Mucosa of descending colon (tissue), 3 donors: ENCODE measurements at regions not wholly inside any gene's neighbourhood (a gene's known extent, or its start where the extent isn't known, plus 50 kb on each side); places are given as distances from the start of the nearest gene placed in this dataset.

ENCODE experiments used
- ATAC-seq: fragments of 200-7000 bp; cut with Tn5 transposase; one replicate; pipeline ENCODE4 v1.9.1; 2020; ENCODE audit warnings: mild to moderate bottlenecking, moderate library complexity
- DNase-seq, 3 donors: peaks; one replicate each; pipeline ENCODE4 v3.0.0-alpha.2; 2020
- H3K36me3 ChIP-seq: fragments of 200-600 bp; one replicate; pipeline ENCODE4 v1.8.0; 2021; ENCODE audit warnings: low read depth, mild to moderate bottlenecking
- H3K4me1 ChIP-seq: fragments of 200-600 bp; one replicate; pipeline ENCODE4 v1.8.0; 2021; ENCODE audit warnings: low read depth, mild to moderate bottlenecking
- H3K4me3 ChIP-seq: fragments of 200-600 bp; one replicate; pipeline ENCODE4 v1.8.0; 2021; ENCODE audit warnings: mild to moderate bottlenecking
- H3K9me3 ChIP-seq: fragments of 200-600 bp; one replicate; pipeline ENCODE4 v1.8.0; 2021; ENCODE audit warnings: mild to moderate bottlenecking
- CTCF ChIP-seq: fragments of 200-600 bp; IDR thresholded peaks from one replicate; pipeline ENCODE4 v1.8.0; 2022; ENCODE audit warnings: antibody characterized with exemption, mild to moderate bottlenecking
- intact Hi-C, 2 donors: fragments of 100-400 bp; cut with DNase I in 1 of 2; cut with micrococcal nuclease in 1 of 2; formaldehyde crosslinking; loops; one replicate each; pipeline versions ENCODE4 v1.11.0 to v1.11.1; 2022; cut with DNase I, micrococcal nuclease
- donor health status: DM: no; HTN: no; CAD: no; lungs with moderate emphysema.
- donor health status: DM: no; HTN: no; CAD: no.
- donor health status: DM: no; HTN: yes; CAD: no.

- no peaks in the 10 kb centered on the region for H3K9me3 ChIP-seq
- ATAC-seq, result no peak
- H3K4me1 ChIP-seq, result no peaks in the 10 kb centered on the region
- no peak overlapping the region for H3K4me3 ChIP-seq
- H3K36me3 ChIP-seq, result no peaks in the 10 kb centered on the region
- no peak for TF ChIP-seq CTCF
- intact Hi-C loops, result no loop called here
- DNase-seq, result no peak
Observed at GRCh38 chr16:24667244-24667764, 62.1 kb upstream of the TNRC6A start.

- no peak overlapping the region for H3K4me3 ChIP-seq
- intact Hi-C loops, result no loop called here
- TF ChIP-seq CTCF, result no peak
- no peaks in the 10 kb centered on the region for H3K9me3 ChIP-seq
- no peaks in the 10 kb centered on the region for H3K4me1 ChIP-seq
- ATAC-seq (peak; percentile 15), DNase-seq (no peak)
- H3K36me3 ChIP-seq, result no peaks in the 10 kb centered on the region
Observed at GRCh38 chr16:24668481-24669061, 60.9 kb upstream of the TNRC6A start.

GRCh38 chr16:24670623-24671454, 58.6 kb upstream of the TNRC6A start:
- ATAC-seq, result peak; percentile 36

DNA sequence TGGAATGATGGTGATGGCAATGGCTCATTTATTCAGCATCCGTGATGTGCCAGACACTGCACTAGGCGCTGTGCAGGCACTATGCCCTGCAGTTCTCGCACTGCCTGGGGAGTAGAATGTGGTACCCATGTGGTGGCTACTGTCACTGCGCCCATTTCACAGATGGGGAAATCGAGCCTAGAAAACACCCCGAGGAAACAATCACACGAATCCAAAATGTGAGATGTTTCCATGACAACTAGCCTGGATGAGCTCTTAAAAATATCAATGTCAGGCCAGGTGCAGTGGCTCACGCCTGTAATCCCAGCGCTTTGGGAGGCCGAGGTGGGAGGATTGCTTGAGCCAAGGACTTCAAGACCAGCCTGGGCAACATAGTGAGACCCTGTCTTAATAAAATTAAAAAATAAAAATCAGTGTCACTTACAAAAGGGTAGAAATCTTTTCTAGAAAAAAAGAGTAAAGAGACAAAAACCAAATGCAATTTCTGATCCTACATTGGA, 57.9 kb upstream of the TNRC6A start:
- no peak for TF ChIP-seq CTCF
- ATAC-seq, result no peak

More at GRCh38 chr16:24670623-24671454, 58.6 kb upstream of the TNRC6A start:
- peak in 2 of 3 donors; percentile 7 to 50 for DNase-seq
- Histone ChIP-seq H3K4me1 (no peaks in the 10 kb centered on the region), H3K9me3 (no peaks in the 10 kb centered on the region), H3K4me3 (no peak overlapping the region), H3K36me3 (no peaks in the 10 kb centered on the region)
- TF ChIP-seq CTCF, result no peak
- intact Hi-C loops, result no loop called here

DNA sequence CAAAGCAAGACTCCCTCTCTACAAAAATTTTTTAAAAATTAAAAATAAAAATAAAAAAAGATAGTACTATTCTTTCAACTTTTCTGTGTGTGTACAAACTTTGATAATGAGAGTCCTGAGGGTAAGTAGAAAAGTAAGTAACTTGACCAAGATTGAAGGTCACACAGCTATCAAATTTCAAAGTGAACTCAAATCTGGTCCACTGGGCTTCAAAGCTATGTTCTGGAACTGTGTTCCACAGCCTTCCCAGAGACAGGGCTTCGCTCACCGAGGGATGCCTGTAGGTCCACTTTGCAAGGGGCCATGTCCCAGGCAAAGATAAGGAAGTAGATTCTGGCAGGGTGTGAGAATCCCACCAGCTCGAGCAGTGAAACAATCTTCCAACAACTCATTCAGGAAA, 56.3 kb upstream of the TNRC6A start:
- H3K4me1 ChIP-seq, result no peaks in the 10 kb centered on the region
- DNase-seq (no peak), ATAC-seq (no peak)
- TF ChIP-seq CTCF, result no peak
- intact Hi-C loops, result no loop called here
- no peak overlapping the region for H3K4me3 ChIP-seq
- no peaks in the 10 kb centered on the region for H3K9me3 ChIP-seq
- no peaks in the 10 kb centered on the region for H3K36me3 ChIP-seq

More for the DNA sequence above, 57.9 kb upstream of the TNRC6A start:
- no peak for DNase-seq
- no peak overlapping the region for H3K4me3 ChIP-seq
- H3K36me3 ChIP-seq, result no peaks in the 10 kb centered on the region
- H3K4me1 ChIP-seq, result no peaks in the 10 kb centered on the region
- no peaks in the 10 kb centered on the region for H3K9me3 ChIP-seq
- intact Hi-C loops, result no loop called here
